SK-N-MC (cell line): ENCODE measurements at regions not wholly inside any gene's neighbourhood (a gene's known extent, or its start where the extent isn't known, plus 50 kb on each side); places are given as distances from the start of the nearest gene placed in this dataset.

Experiments used
- DNase-seq: peaks from one replicate; pipeline ENCODE4 v3.0.0-alpha.2; 2011; ENCODE audit warnings: low read depth, low spot score
- H3K27ac ChIP-seq: fragments of 200-600 bp; sonication (generic); 2 replicates; pipeline ENCODE4 v1.5.1; 2016; ENCODE audit warnings: mixed run types
- H3K36me3 ChIP-seq: fragments of 200-600 bp; sonication (generic); 2 replicates; pipeline ENCODE4 v1.6.1; 2017; ENCODE audit warnings: antibody characterized with exemption, low read length, mixed read lengths; ENCODE audit not compliant: insufficient read depth
- H3K4me3 ChIP-seq: fragments of 200-600 bp; sonication (generic); 2 replicates; pipeline ENCODE4 v1.5.1; 2016
- H3K9ac ChIP-seq: fragments of 200-600 bp; sonication (generic); 2 replicates; pipeline ENCODE4 v1.8.0; 2017; ENCODE audit warnings: mixed run types, mixed read lengths; ENCODE audit not compliant: insufficient read length
- H3K9me3 ChIP-seq: fragments of 200-600 bp; sonication (generic); 2 replicates; pipeline ENCODE4 v1.6.1; 2017; ENCODE audit warnings: low read depth, mild to moderate bottlenecking, antibody characterized with exemption, low read length, moderate library complexity, mixed read lengths
- EZH2 ChIP-seq: fragments of 200-600 bp; sonication (generic); IDR thresholded peaks from one replicate; pipeline ENCODE4 v1.6.1; 2017; ENCODE audit warnings: antibody characterized with exemption
- FOXP2 ChIP-seq: optimal IDR thresholded peaks from 2 replicates; pipeline ENCODE3; 2011; ENCODE audit warnings: mild to moderate bottlenecking, moderate library complexity; ENCODE audit not compliant: insufficient read depth; ENCODE audit errors: extremely low read length, control extremely low read depth
- POLR2AphosphoS5 ChIP-seq: IDR thresholded peaks from 2 replicates; pipeline ENCODE4 v1.6.1; 2012; ENCODE audit warnings: mild to moderate bottlenecking, low read depth, low read length, borderline replicate concordance

GRCh38 chr4:164700471-164700870 is 53.5 kb upstream of the SMIM31 start:
- H3K4me3 ChIP-seq = no peak overlapping the region
- no peak for DNase-seq
- TF ChIP-seq FOXP2 (no peak), POLR2AphosphoS5 (no peak)
- no peaks in the 10 kb centered on the region for H3K9me3 ChIP-seq
- no peaks in the 10 kb centered on the region for H3K36me3 ChIP-seq
- H3K9ac ChIP-seq = no peak overlapping the region
- H3K27ac ChIP-seq = no peak overlapping the region

GRCh38 chr4:164701665-164702064 is 52.3 kb upstream of the SMIM31 start:
- TF ChIP-seq POLR2AphosphoS5 (no peak), EZH2 (no peak), FOXP2 (no peak)
- no peak for DNase-seq
- no peak overlapping the region for H3K4me3 ChIP-seq
- H3K9me3 ChIP-seq = no peaks in the 10 kb centered on the region
- no peaks in the 10 kb centered on the region for H3K36me3 ChIP-seq
- no peak overlapping the region for H3K27ac ChIP-seq
- H3K9ac ChIP-seq = no peak overlapping the region
